ENCODE measurements at regions not wholly inside any gene's neighbourhood (a gene's known extent, or its start where the extent isn't known, plus 50 kb on each side); places are given as distances from the start of the nearest gene placed in this dataset.
A peak's percentile ranks its signal among the peaks of the same experiment; 100 is the strongest.
"Not testable (repeated sequence)": the region's sequence is repeated elsewhere in the genome, so short reads cannot be mapped to it uniquely, and the experiment has no call there.

GRCh38 chrX:120726294-120726693 lies 96.4 kb upstream of the C1GALT1C1 start:
- H3K79me2 ChIP-seq (ENCODE audit: insufficient read depth) = no peaks in the 10 kb centered on the region
- no peak overlapping the region for H3K4me2 ChIP-seq (ENCODE audit: unreplicated experiment)
- H4K20me1 ChIP-seq (ENCODE audit: insufficient read depth) = no peaks in the 10 kb centered on the region
- H3K9me2 ChIP-seq (ENCODE audit: insufficient read depth) = no peaks in the 10 kb centered on the region
- H3K4me3 ChIP-seq = no peak overlapping the region
- H3K27ac ChIP-seq = no peak overlapping the region
- H3K9me3 ChIP-seq (ENCODE audit: low read depth) = no peaks in the 10 kb centered on the region
- TF ChIP-seq EZH2 (IDR thresholded peaks at IDR 0.05; ENCODE audit: insufficient read depth, poor library complexity, severe bottlenecking) = no peak
- no peak for TF ChIP-seq EZH2phosphoT487 (IDR thresholded peaks at IDR 0.05; ENCODE audit: insufficient read depth, low read depth)
- WGBS, 2 experiments (ENCODE audit: low coverage in 1 of 2, low lambda C conversion rate in 2 of 2, missing lambda C conversion rate in 2 of 2) = 94 to 100% methylated on average over 2 of the region's 2 CpGs
- in situ Hi-C loops (cut with MboI) = no loop called here
- H3K36me3 ChIP-seq (ENCODE audit: low read depth) = no peaks in the 10 kb centered on the region
- H3K9ac ChIP-seq = no peak overlapping the region
- no peak overlapping the region for H2AFZ ChIP-seq
- DNase-seq = no peak
- peaks cover 8% of the 10 kb centered on the region; the same call in 1 of the 2 replicates for H3F3A ChIP-seq (ENCODE audit: insufficient read depth)
- H3K27me3 ChIP-seq (replicated peaks; ENCODE audit: insufficient read depth) = no peaks in the 10 kb centered on the region
- H3K4me1 ChIP-seq (ENCODE audit: insufficient read depth) = peaks cover 15% of the 10 kb centered on the region

GRCh38 chrX:120725874-120726273 lies 96.0 kb upstream of the C1GALT1C1 start:
- Histone ChIP-seq H3K27me3 (replicated peaks; ENCODE audit: insufficient read depth) (no peaks in the 10 kb centered on the region), H3K79me2 (ENCODE audit: insufficient read depth) (no peaks in the 10 kb centered on the region), H2AFZ (no peak overlapping the region), H3K4me3 (no peak overlapping the region), H3K27ac (no peak overlapping the region), H3K36me3 (ENCODE audit: low read depth) (no peaks in the 10 kb centered on the region), H3K4me2 (ENCODE audit: unreplicated experiment) (no peak overlapping the region), H3K9me3 (ENCODE audit: low read depth) (no peaks in the 10 kb centered on the region), H3K9ac (no peak overlapping the region), H4K20me1 (ENCODE audit: insufficient read depth) (no peaks in the 10 kb centered on the region), H3K4me1 (ENCODE audit: insufficient read depth) (peaks cover 11% of the 10 kb centered on the region), H3K9me2 (ENCODE audit: insufficient read depth) (no peaks in the 10 kb centered on the region), H3F3A (ENCODE audit: insufficient read depth) (0 out of 2 replicates have a peak, but pooled peaks cover 4% of the 10 kb centered on the region)
- TF ChIP-seq EZH2phosphoT487 (IDR thresholded peaks at IDR 0.05; ENCODE audit: insufficient read depth, low read depth) = no peak
- TF ChIP-seq EZH2 (IDR thresholded peaks at IDR 0.05; ENCODE audit: insufficient read depth, poor library complexity, severe bottlenecking) = no peak
- 93 to 100% methylated on average over 1 of the region's 1 CpG for WGBS, 2 experiments (ENCODE audit: low coverage in 1 of 2, low lambda C conversion rate in 2 of 2, missing lambda C conversion rate in 2 of 2)
- in situ Hi-C loops (cut with MboI) = no loop called here
- DNase-seq = no peak

- WGBS, 2 experiments (ENCODE audit: low coverage in 1 of 2, low lambda C conversion rate in 2 of 2, missing lambda C conversion rate in 2 of 2) = 10 to 26% methylated on average over 2 of the region's 2 CpGs
- H3K9me3 ChIP-seq (ENCODE audit: low read depth) = no peaks in the 10 kb centered on the region
- H4K20me1 ChIP-seq (ENCODE audit: insufficient read depth) = no peaks in the 10 kb centered on the region
- in situ Hi-C loops (cut with MboI) = no loop called here
- no peak overlapping the region for H3K27ac ChIP-seq
- TF ChIP-seq EZH2phosphoT487 (IDR thresholded peaks at IDR 0.05; ENCODE audit: insufficient read depth, low read depth) (no peak), EZH2 (IDR thresholded peaks at IDR 0.05; ENCODE audit: insufficient read depth, poor library complexity, severe bottlenecking) (no peak)
- no peaks in the 10 kb centered on the region for H3F3A ChIP-seq (ENCODE audit: insufficient read depth)
- H3K4me3 ChIP-seq = no peak overlapping the region
- DNase-seq = no peak
- no peak overlapping the region for H3K9ac ChIP-seq
- H3K9me2 ChIP-seq (ENCODE audit: insufficient read depth) = no peaks in the 10 kb centered on the region
- no peak overlapping the region for H2AFZ ChIP-seq
- no peaks in the 10 kb centered on the region for H3K36me3 ChIP-seq (ENCODE audit: low read depth)
- peaks cover 12% of the 10 kb centered on the region for H3K4me1 ChIP-seq (ENCODE audit: insufficient read depth)
- no peaks in the 10 kb centered on the region for H3K79me2 ChIP-seq (ENCODE audit: insufficient read depth)
- H3K4me2 ChIP-seq (ENCODE audit: unreplicated experiment) = no peak overlapping the region
- H3K27me3 ChIP-seq (replicated peaks; ENCODE audit: insufficient read depth) = no peaks in the 10 kb centered on the region
Observed at GRCh38 chrX:120719622-120720021, 89.8 kb upstream of the C1GALT1C1 start.

- Histone ChIP-seq H4K20me1 (ENCODE audit: insufficient read depth) (no peaks in the 10 kb centered on the region), H3K27me3 (replicated peaks; ENCODE audit: insufficient read depth) (no peaks in the 10 kb centered on the region), H2AFZ (no peak overlapping the region), H3K27ac (no peak overlapping the region), H3K4me1 (ENCODE audit: insufficient read depth) (peaks cover 12% of the 10 kb centered on the region), H3K9me3 (ENCODE audit: low read depth) (no peaks in the 10 kb centered on the region), H3K79me2 (ENCODE audit: insufficient read depth) (no peaks in the 10 kb centered on the region), H3K4me3 (no peak overlapping the region), H3K36me3 (ENCODE audit: low read depth) (no peaks in the 10 kb centered on the region), H3K9me2 (ENCODE audit: insufficient read depth) (no peaks in the 10 kb centered on the region), H3K4me2 (ENCODE audit: unreplicated experiment) (no peak overlapping the region), H3K9ac (no peak overlapping the region), H3F3A (ENCODE audit: insufficient read depth) (no peaks in the 10 kb centered on the region)
- in situ Hi-C loops (cut with MboI) = no loop called here
- no peak for TF ChIP-seq EZH2phosphoT487 (IDR thresholded peaks at IDR 0.05; ENCODE audit: insufficient read depth, low read depth)
- no peak for TF ChIP-seq EZH2 (IDR thresholded peaks at IDR 0.05; ENCODE audit: insufficient read depth, poor library complexity, severe bottlenecking)
- DNase-seq = peak; percentile 19
- WGBS, 2 experiments (ENCODE audit: low coverage in 1 of 2, low lambda C conversion rate in 2 of 2, missing lambda C conversion rate in 2 of 2) = 68 to 79% methylated on average over 2 of the region's 2 CpGs
Observed at GRCh38 chrX:120718969-120719368, 89.1 kb upstream of the C1GALT1C1 start.

- H3K9me2 ChIP-seq (ENCODE audit: insufficient read depth); in situ Hi-C loops (cut with MboI); H3K27me3 ChIP-seq (replicated peaks; ENCODE audit: insufficient read depth); H4K20me1 ChIP-seq (ENCODE audit: insufficient read depth); H3K9me3 ChIP-seq (ENCODE audit: low read depth); H3F3A ChIP-seq (ENCODE audit: insufficient read depth); H3K79me2 ChIP-seq (ENCODE audit: insufficient read depth); DNase-seq; H3K4me3 ChIP-seq; H3K27ac ChIP-seq; H3K4me1 ChIP-seq (ENCODE audit: insufficient read depth); H3K4me2 ChIP-seq (ENCODE audit: unreplicated experiment); H2AFZ ChIP-seq; H3K9ac ChIP-seq; H3K36me3 ChIP-seq (ENCODE audit: low read depth): not testable (repeated sequence)
- WGBS, 2 experiments (ENCODE audit: low coverage in 1 of 2, low lambda C conversion rate in 2 of 2, missing lambda C conversion rate in 2 of 2) = 94 to 95% methylated on average over 2 of the region's 2 CpGs
Observed at GRCh38 chrX:120702337-120702736, 72.5 kb upstream of the C1GALT1C1 start.
